ENCODE measurements at regions not wholly inside any gene's neighbourhood (a gene's known extent, or its start where the extent isn't known, plus 50 kb on each side); places are given as distances from the start of the nearest gene placed in this dataset.

DNA sequence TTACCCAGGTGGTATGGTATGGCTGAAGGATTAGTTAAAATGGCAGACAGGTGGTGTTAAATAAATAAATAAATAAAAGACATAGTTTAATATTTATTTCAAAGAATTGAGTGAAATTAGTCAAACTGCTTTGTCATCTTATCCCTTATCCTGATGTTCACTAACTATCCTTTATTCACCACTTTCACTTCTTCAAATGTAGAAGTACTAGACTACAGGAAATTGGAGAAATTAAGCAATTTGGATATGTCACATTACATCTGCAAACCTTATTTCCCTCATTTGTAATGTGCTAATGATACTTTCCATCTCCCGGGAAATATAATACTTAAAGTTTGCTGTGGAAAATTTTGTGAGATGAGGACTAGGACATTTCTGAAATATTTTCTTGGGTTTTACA lies 1195.7 kb downstream of the LRFN5 start:
- TF ChIP-seq POLR2AphosphoS5 (IDR thresholded peaks at IDR 0.05; ENCODE audit: insufficient read depth in 1 of 2, low read depth in 1 of 2), result no peak
- TF ChIP-seq, protein P1, sequence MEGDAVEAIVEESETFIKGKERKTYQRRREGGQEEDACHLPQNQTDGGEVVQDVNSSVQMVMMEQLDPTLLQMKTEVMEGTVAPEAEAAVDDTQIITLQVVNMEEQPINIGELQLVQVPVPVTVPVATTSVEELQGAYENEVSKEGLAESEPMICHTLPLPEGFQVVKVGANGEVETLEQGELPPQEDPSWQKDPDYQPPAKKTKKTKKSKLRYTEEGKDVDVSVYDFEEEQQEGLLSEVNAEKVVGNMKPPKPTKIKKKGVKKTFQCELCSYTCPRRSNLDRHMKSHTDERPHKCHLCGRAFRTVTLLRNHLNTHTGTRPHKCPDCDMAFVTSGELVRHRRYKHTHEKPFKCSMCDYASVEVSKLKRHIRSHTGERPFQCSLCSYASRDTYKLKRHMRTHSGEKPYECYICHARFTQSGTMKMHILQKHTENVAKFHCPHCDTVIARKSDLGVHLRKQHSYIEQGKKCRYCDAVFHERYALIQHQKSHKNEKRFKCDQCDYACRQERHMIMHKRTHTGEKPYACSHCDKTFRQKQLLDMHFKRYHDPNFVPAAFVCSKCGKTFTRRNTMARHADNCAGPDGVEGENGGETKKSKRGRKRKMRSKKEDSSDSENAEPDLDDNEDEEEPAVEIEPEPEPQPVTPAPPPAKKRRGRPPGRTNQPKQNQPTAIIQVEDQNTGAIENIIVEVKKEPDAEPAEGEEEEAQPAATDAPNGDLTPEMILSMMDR (IDR thresholded peaks at IDR 0.05), result no peak
- TF ChIP-seq POLR2A (IDR thresholded peaks at IDR 0.05), result no peak
